D721Med (cell line): ENCODE measurements at regions not wholly inside any gene's neighbourhood (a gene's known extent, or its start where the extent isn't known, plus 50 kb on each side); places are given as distances from the start of the nearest gene placed in this dataset.
A peak's percentile ranks its signal among the peaks of the same experiment; 100 is the strongest.

Experiments used
- DNase-seq: peaks from one replicate; pipeline ENCODE4 v3.0.0; 2011; ENCODE audit warnings: low spot score; ENCODE audit not compliant: insufficient read length
- FAIRE-seq: peaks from 2 replicates; lab custom pipeline; 2011; peaks lifted over from hg19 to GRCh38; lab: Jason Lieb, UNC
- CTCF ChIP-seq: IDR thresholded peaks from 2 replicates; pipeline ENCODE4 v1.5.1; 2012; ENCODE audit warnings: mild to moderate bottlenecking, control low read depth; ENCODE audit not compliant: insufficient read depth; ENCODE audit errors: missing control alignments

DNA sequence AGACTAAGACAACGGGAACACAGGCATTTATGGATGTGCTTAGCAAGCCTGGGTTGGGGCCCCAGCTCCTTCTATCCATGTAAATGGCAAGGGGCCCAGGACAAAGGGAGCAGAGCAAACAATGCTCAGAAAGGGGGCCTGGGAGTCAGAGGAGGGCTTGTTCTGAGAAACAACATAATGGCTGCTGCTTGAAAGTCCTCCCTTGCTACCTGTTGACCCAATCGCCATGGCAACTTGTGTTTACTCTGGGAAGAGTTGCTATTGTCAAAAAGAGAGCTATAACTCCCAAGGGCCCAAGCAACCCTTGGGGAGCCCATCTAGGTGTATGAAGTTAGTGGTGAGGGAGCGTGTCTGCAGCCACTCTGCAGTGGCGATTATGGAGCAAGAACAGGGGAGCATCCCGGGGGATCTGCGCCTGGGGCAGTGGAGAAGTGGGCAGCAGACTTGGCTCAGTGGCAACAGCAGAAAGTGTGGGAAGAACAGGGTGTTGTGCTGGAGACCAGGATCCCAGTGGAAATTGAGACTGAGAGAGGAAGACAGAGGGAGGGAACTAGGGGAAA is 118.7 kb upstream of the NLRP1 start:
- DNase-seq, result no peak
- no peak for TF ChIP-seq CTCF
- no peak for FAIRE-seq

DNA sequence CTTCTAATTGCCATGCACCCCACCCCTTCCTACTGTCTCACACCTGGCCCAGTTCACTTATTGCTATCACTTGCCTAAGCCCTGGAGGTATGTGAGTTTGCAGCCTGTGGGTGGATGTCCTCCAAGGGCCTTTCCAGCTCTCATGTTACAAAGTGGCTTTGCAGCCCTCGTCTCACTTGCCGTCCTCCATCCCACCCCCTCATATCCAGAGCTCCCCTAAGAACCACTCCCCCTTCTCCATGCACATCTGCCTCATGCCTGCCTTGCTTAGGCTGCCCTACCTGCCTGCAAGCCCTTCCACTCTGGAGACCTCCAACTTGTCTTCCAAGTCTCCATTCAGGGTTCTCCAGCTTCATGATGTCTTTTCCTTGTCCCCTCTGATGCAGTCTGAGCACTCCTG is 119.4 kb upstream of the NLRP1 start:
- FAIRE-seq (no peak), DNase-seq (no peak)
- TF ChIP-seq CTCF, result no peak

GRCh38 chr17:5705081-5705875 is 121.0 kb upstream of the NLRP1 start:
- no peak for DNase-seq
- peak; percentile 6 for TF ChIP-seq CTCF
- no peak for FAIRE-seq

GRCh38 chr17:5705876-5706576 is 121.7 kb upstream of the NLRP1 start:
- no peak for TF ChIP-seq CTCF
- DNase-seq (no peak), FAIRE-seq (no peak)

DNA sequence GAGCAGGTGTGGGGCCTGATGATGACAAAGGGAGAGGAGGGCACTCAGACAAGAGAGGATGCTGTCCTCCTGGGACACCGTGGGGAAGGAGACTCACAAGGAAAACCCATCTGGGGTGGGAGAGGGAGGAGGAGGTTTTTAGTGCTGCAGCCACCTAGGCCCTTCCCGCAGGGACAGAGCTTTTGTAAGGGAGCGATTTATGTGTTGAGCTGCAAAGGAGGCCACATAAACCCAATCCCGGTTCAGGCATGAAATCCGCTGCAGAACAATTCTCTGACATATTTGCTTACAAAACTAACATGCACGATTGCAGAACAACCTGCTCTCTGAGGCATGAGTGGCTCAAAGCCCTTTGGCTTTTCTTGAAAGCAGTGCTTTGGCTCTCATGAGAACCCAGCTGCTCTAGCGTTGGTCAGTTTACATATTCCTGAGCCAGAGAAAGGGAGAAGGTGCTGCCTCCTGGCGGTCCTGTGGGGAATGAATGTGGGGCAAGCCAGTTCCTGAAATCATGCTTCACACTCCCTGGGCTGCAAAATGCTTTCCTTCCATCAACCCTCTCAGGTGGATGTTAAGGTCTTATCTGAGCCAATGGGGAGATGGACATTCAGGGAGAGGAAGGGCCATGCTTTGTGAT is 122.4 kb upstream of the NLRP1 start:
- FAIRE-seq (no peak), DNase-seq (no peak)
- TF ChIP-seq CTCF, result peak; percentile 33

DNA sequence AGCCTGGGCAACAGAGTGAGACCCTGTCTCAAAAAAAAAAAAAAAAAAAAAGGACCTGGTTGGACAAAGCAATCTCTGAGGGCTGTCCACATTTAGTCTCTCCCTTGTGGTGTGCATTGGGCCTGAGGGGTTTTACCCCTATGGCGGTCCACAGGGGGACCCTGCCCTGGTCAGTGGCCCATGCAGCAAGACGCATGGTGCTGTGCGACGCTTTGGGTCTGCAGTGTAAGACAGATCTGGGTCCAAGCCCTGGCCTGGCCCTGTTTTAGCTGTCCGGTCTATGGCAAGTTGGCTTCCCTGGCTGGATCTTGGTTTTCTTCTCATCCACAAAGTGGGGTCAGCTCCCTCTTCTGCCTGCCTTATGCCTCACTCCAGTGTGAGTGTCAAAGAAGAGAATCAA is 123.2 kb upstream of the NLRP1 start:
- DNase-seq, result no peak
- no peak for FAIRE-seq
- no peak for TF ChIP-seq CTCF
